Kidney epithelial cell (primary cell): ENCODE measurements at regions not wholly inside any gene's neighbourhood (a gene's known extent, or its start where the extent isn't known, plus 50 kb on each side); places are given as distances from the start of the nearest gene placed in this dataset.

Source experiments
- DNase-seq: peaks from one replicate; pipeline ENCODE4 v3.0.0-alpha.2; 2010; ENCODE audit warnings: low read depth
- H3K27me3 ChIP-seq: 2 replicates; pipeline ENCODE4 v1.6.0; 2011; ENCODE audit warnings: low read length; ENCODE audit not compliant: control insufficient read depth, insufficient read depth
- H3K36me3 ChIP-seq: 2 replicates; pipeline ENCODE4 v1.5.1; 2011; ENCODE audit warnings: low read length; ENCODE audit not compliant: control insufficient read depth, insufficient read depth
- H3K4me3 ChIP-seq: 2 replicates; pipeline ENCODE4 v1.5.1; 2011; ENCODE audit warnings: low read depth, mild to moderate bottlenecking, control low read depth, low read length
- CTCF ChIP-seq: IDR thresholded peaks from 2 replicates; pipeline ENCODE4 v1.5.1; 2011; ENCODE audit warnings: mild to moderate bottlenecking, moderate library complexity, low read length, control low read depth, inconsistent platforms; ENCODE audit not compliant: insufficient read depth, poor library complexity, severe bottlenecking

GRCh38 chr3:148625095-148625736, 72.5 kb upstream of the AGTR1 start:
- DNase-seq = no peak
- Histone ChIP-seq H3K27me3 (no peaks in the 10 kb centered on the region), H3K36me3 (no peaks in the 10 kb centered on the region), H3K4me3 (no peak overlapping the region)
- no peak for TF ChIP-seq CTCF

DNA sequence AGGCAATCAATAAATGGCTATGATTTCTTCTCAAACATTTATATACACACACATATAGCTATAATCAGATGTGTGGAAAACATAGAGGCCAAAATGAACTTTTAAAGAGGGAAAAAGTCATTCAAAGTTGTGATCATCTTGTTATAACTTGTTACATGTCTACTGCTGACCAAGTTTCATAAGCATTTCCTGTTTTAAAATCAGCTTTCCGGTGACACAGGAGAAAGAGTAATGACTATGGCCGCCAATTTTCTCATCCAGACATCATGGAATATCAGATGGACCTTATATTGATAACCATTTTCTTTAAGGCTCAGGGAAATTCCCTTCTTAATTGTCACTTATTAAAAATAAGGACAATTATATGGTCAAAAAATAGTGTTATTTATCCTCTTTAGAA, 71.7 kb upstream of the AGTR1 start:
- TF ChIP-seq CTCF = no peak
- Histone ChIP-seq H3K36me3 (no peaks in the 10 kb centered on the region), H3K27me3 (no peaks in the 10 kb centered on the region), H3K4me3 (no peak overlapping the region)
- DNase-seq = no peak

GRCh38 chr3:148629006-148629405, 68.7 kb upstream of the AGTR1 start:
- Histone ChIP-seq H3K36me3 (no peaks in the 10 kb centered on the region), H3K27me3 (no peaks in the 10 kb centered on the region), H3K4me3 (no peak overlapping the region)
- no peak for TF ChIP-seq CTCF
- no peak for DNase-seq

DNA sequence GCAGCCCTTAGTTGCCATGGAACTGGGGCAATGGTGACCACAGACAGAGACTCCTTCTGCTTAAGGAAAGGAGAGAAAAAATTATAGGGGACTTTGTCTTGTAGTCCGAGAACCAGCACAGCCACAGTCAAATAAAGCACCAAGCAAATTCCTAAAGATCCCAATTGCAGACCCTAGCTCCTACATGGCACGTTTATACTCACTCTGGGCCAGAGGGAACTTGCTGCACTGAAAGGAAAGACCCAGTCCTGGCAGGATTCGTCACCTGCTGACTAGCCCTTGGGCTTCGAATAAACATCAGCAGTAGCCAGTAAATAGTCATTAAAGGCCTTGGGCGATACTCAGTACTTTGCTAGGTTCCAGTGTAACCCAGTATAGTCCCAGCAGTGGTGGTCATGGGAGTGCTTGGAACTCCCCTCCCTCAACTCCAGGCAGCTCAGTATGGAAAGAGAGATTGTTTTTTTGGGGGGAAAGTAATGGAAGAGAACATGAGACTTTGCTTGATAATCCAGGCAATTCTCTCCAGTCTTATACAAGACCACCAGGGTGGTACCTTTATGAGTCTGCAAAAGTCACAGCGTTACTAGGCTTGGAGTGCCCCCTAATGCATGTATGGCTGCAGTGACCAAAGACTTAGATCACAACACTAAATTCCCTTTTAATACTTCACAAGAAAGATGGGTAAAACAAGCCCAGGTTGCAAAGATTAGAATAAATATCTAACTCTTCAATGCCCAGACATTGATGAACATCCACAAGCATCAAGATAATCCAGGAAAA, 66.4 kb upstream of the AGTR1 start:
- H3K27me3 ChIP-seq = no peaks in the 10 kb centered on the region
- no peaks in the 10 kb centered on the region for H3K36me3 ChIP-seq
- TF ChIP-seq CTCF = peak; percentile 32
- no peak for DNase-seq
- no peak overlapping the region for H3K4me3 ChIP-seq

- TF ChIP-seq CTCF = no peak
- no peak overlapping the region for H3K4me3 ChIP-seq
- no peaks in the 10 kb centered on the region for H3K36me3 ChIP-seq
- no peaks in the 10 kb centered on the region for H3K27me3 ChIP-seq
- no peak for DNase-seq
These were observed 56.0 kb upstream of the AGTR1 start for GRCh38 chr3:148641722-148642121.
